Endometrium (tissue), 2 donors: ENCODE measurements at regions not wholly inside any gene's neighbourhood (a gene's known extent, or its start where the extent isn't known, plus 50 kb on each side); places are given as distances from the start of the nearest gene placed in this dataset.

Source experiments
- FAIRE-seq: peaks from 2 replicates; lab custom pipeline; 2012; peaks lifted over from hg19 to GRCh38; lab: Jason Lieb, UNC
- donor health status: control.
- donor health status: control.

- no peak for FAIRE-seq
Measured at GRCh38 chr11:16434036-16434435, 77.7 kb upstream of the SOX6 start.

- no peak for FAIRE-seq
Measured at GRCh38 chr11:16430674-16431073, 74.3 kb upstream of the SOX6 start.

GRCh38 chr11:16421826-16422225 is 65.5 kb upstream of the SOX6 start:
- no peak for FAIRE-seq

- no peak for FAIRE-seq
Measured at GRCh38 chr11:16418428-16419097, 62.2 kb upstream of the SOX6 start.

GRCh38 chr11:16412525-16413172 is 56.3 kb upstream of the SOX6 start:
- no peak for FAIRE-seq

- no peak for FAIRE-seq
Measured at GRCh38 chr11:16410479-16410878, 54.1 kb upstream of the SOX6 start.

GRCh38 chr11:16408619-16409018 is 52.3 kb upstream of the SOX6 start:
- no peak for FAIRE-seq

GRCh38 chr11:16406226-16406625 is 49.9 kb upstream of the SOX6 start:
- FAIRE-seq = no peak
